A549 (cell line): ENCODE measurements at regions not wholly inside any gene's neighbourhood (a gene's known extent, or its start where the extent isn't known, plus 50 kb on each side); places are given as distances from the start of the nearest gene placed in this dataset.

Source experiments
- ATAC-seq, 2 experiments: fragments of 200-7000 bp in 1 of 2; fragments of >200 bp in 1 of 2; cut with Nextera tagmentation in 1 of 2; cut with Tn5 transposase in 1 of 2; 3 replicates each; pipeline versions ENCODE4 v1.8.0 to v1.9.1; 2018 to 2020; ENCODE audit warnings: mild to moderate bottlenecking in 1 of 2, moderate library complexity in 1 of 2
- CTCF ChIA-PET: fragments of 300-600 bp; sonication (Branson Sonifier 250); formaldehyde crosslinking; extraction: SDS; loops from one replicate; lab custom pipeline; 2021; ENCODE audit warnings: antibody characterized with exemption, inconsistent platforms; lab: Yijun Ruan, JAX
- POLR2A ChIA-PET: fragments of 350-600 bp; formaldehyde crosslinking; extraction: SDS; loops from one replicate; lab custom pipeline; 2021; ENCODE audit warnings: antibody characterized with exemption, inconsistent platforms; lab: Yijun Ruan, JAX
- DNase-seq, 2 experiments: peaks; one replicate each; pipeline versions ENCODE4 v3.0.0 to v3.0.0-alpha.2; 2011 to 2016; ENCODE audit warnings: low read depth in 1 of 2, low spot score in 1 of 2
- FAIRE-seq: peaks from 2 replicates; lab custom pipeline; 2011; peaks lifted over from hg19 to GRCh38; lab: Jason Lieb, UNC
- H3K27ac ChIP-seq, 2 experiments: fragments of >200 bp; sonication (Bioruptor Twin); formaldehyde crosslinking; 3 replicates each; pipeline ENCODE4 v1.5.1; 2016 to 2017
- H3K4me1 ChIP-seq: fragments of >200 bp; sonication (Bioruptor Twin); formaldehyde crosslinking; 3 replicates; pipeline ENCODE4 v1.6.1; 2016
- H3K4me2 ChIP-seq: fragments of >200 bp; sonication (Bioruptor Twin); formaldehyde crosslinking; 3 replicates; pipeline ENCODE4 v1.6.1; 2016
- H3K4me3 ChIP-seq: fragments of >200 bp; sonication (Bioruptor Twin); formaldehyde crosslinking; 3 replicates; pipeline ENCODE4 v1.5.1; 2016
- H3K9me3 ChIP-seq: fragments of >200 bp; sonication (Bioruptor Twin); formaldehyde crosslinking; 3 replicates; pipeline ENCODE4 v1.6.1; 2016
- CBX2 ChIP-seq: fragments of 200-600 bp; sonication (generic); IDR thresholded peaks from 2 replicates; pipeline ENCODE4 v1.6.1; 2016; ENCODE audit warnings: low read depth, mild to moderate bottlenecking, borderline replicate concordance
- CBX8 ChIP-seq: fragments of 200-600 bp; sonication (generic); IDR thresholded peaks from 2 replicates; pipeline ENCODE4 v1.6.1; 2016
- CEBPB ChIP-seq, 2 experiments: fragments of >200 bp in 1 of 2; sonication (Bioruptor Twin) in 1 of 2; formaldehyde crosslinking in 1 of 2; IDR thresholded peaks; 2 replicates each; pipeline ENCODE4 v1.6.1; 2012 to 2016
- CHD2 ChIP-seq: fragments of 150-350 bp; IDR thresholded peaks from 2 replicates; pipeline ENCODE4 v1.6.1; 2014; ENCODE audit warnings: low read length; ENCODE audit not compliant: partially characterized antibody
- CHD4 ChIP-seq: fragments of 200-600 bp; sonication (generic); IDR thresholded peaks from 2 replicates; pipeline ENCODE4 v1.6.1; 2016; ENCODE audit warnings: antibody characterized with exemption, mild to moderate bottlenecking, borderline replicate concordance
- EHF ChIP-seq: fragments of 250-450 bp; sonication (Bioruptor Pico); IDR thresholded peaks from 2 replicates; pipeline ENCODE4 v1.5.0; 2020; ENCODE audit warnings: mild to moderate bottlenecking
- EP300 ChIP-seq, 2 experiments: fragments of >200 bp; sonication (Bioruptor Twin); formaldehyde crosslinking; IDR thresholded peaks; 2 replicates in 1 of 2; 3 replicates in 1 of 2; pipeline ENCODE4 v1.6.1; 2016 to 2017
- ESRRA ChIP-seq: fragments of 150-350 bp; IDR thresholded peaks from 2 replicates; pipeline ENCODE4 v1.6.1; 2014; ENCODE audit warnings: mild to moderate bottlenecking, low read length, borderline replicate concordance
- FOSB ChIP-seq: fragments of 250-450 bp; sonication (Bioruptor Pico); IDR thresholded peaks from 2 replicates; pipeline ENCODE4 v1.5.0; 2020; ENCODE audit warnings: mild to moderate bottlenecking, moderate library complexity
- FOSL2 ChIP-seq, 2 experiments: fragments of 450-650 bp in 1 of 2; fragments of >200 bp in 1 of 2; sonication (Bioruptor Twin) in 1 of 2; formaldehyde crosslinking; IDR thresholded peaks; 2 replicates each; pipeline versions ENCODE4 v1.5.0 to v1.6.1; 2016 to 2020; ENCODE audit warnings: mild to moderate bottlenecking in 1 of 2, moderate library complexity in 1 of 2
- FOXS1 ChIP-seq: fragments of 250-450 bp; sonication (Bioruptor Pico); IDR thresholded peaks from 2 replicates; pipeline ENCODE4 v1.5.0; 2020; ENCODE audit warnings: mild to moderate bottlenecking, moderate library complexity
- HOXA7 ChIP-seq: fragments of 250-450 bp; sonication (Bioruptor Pico); IDR thresholded peaks from 2 replicates; pipeline ENCODE4 v1.5.0; 2020; ENCODE audit warnings: mild to moderate bottlenecking, moderate library complexity
- KDM5A ChIP-seq: fragments of 200-600 bp; sonication (generic); IDR thresholded peaks from 2 replicates; pipeline ENCODE4 v1.6.1; 2016; ENCODE audit warnings: antibody characterized with exemption, mild to moderate bottlenecking
- MYC ChIP-seq: IDR thresholded peaks from 2 replicates; pipeline ENCODE4 v1.6.1; 2012; ENCODE audit warnings: mild to moderate bottlenecking, inconsistent platforms, low read length, improper control_type of control experiment, borderline replicate concordance
- NPAS2 ChIP-seq: fragments of 250-450 bp; sonication (Bioruptor Pico); IDR thresholded peaks from 2 replicates; pipeline ENCODE4 v1.8.0; 2022; ENCODE audit warnings: mild to moderate bottlenecking, moderate library complexity, borderline replicate concordance
- POLR2A ChIP-seq: IDR thresholded peaks from 2 replicates; pipeline ENCODE4 v1.6.1; 2012; ENCODE audit warnings: mild to moderate bottlenecking, low read length
- POLR2AphosphoS2 ChIP-seq: conservative IDR thresholded peaks from 2 replicates; pipeline ENCODE4 v1.6.1; 2012; ENCODE audit warnings: low read length, improper control_type of control experiment, inconsistent platforms
- RAD21 ChIP-seq, 2 experiments: fragments of >200 bp in 1 of 2; sonication (Bioruptor Twin) in 1 of 2; formaldehyde crosslinking in 1 of 2; IDR thresholded peaks in 1 of 2; conservative IDR thresholded peaks in 1 of 2; 2 replicates in 1 of 2; 3 replicates in 1 of 2; pipeline ENCODE4 v1.6.1; 2012 to 2018; ENCODE audit warnings: inconsistent platforms in 1 of 2
- RCOR1 ChIP-seq: fragments of 150-350 bp; IDR thresholded peaks from 2 replicates; pipeline ENCODE4 v1.6.1; 2014; ENCODE audit warnings: antibody characterized with exemption, low read length, low read depth
- SREBF2 ChIP-seq: fragments of 450-650 bp; IDR thresholded peaks from 2 replicates; pipeline ENCODE4 v1.6.1; 2014; ENCODE audit warnings: mild to moderate bottlenecking, moderate library complexity
- TP53 ChIP-seq: fragments of 250-450 bp; sonication (Bioruptor Pico); IDR thresholded peaks from 2 replicates; pipeline ENCODE4 v1.5.0; 2021; ENCODE audit warnings: mild to moderate bottlenecking, moderate library complexity
- ZC3H11A ChIP-seq: fragments of 450-650 bp; IDR thresholded peaks from 2 replicates; pipeline ENCODE4 v1.6.1; 2014; ENCODE audit warnings: antibody characterized with exemption, mild to moderate bottlenecking
- ZFP36 ChIP-seq: fragments of 450-650 bp; IDR thresholded peaks from 2 replicates; pipeline ENCODE4 v1.6.1; 2014; ENCODE audit warnings: borderline replicate concordance; ENCODE audit not compliant: partially characterized antibody
- ZNF302 ChIP-seq: fragments of 250-450 bp; sonication (Bioruptor Pico); IDR thresholded peaks from 2 replicates; pipeline ENCODE4 v1.9.0; 2021; ENCODE audit warnings: inconsistent platforms, mild to moderate bottlenecking, moderate library complexity
- ZSCAN20 ChIP-seq: fragments of 250-450 bp; sonication (Bioruptor Pico); IDR thresholded peaks from 2 replicates; pipeline ENCODE4 v1.8.0; 2022; ENCODE audit warnings: mild to moderate bottlenecking, moderate library complexity
- WGBS: methylation state at CpG from one replicate; pipeline ENCODE4 v1.1.6; 2017; ENCODE audit errors: missing lambda C conversion rate; 5-methylcytosine and 5-hydroxymethylcytosine counted together
- TF ChIP-seq, protein P1 (sequence below): fragments of >200 bp; sonication (Bioruptor Twin); formaldehyde crosslinking; IDR thresholded peaks from 3 replicates; pipeline ENCODE4 v1.5.1; 2016
- TF ChIP-seq, protein P2 (sequence below): fragments of 250-450 bp; sonication (Bioruptor Pico); IDR thresholded peaks from 2 replicates; pipeline ENCODE4 v1.5.0; 2021; ENCODE audit warnings: mild to moderate bottlenecking, moderate library complexity, borderline replicate concordance
- TF ChIP-seq, protein P3 (sequence below): fragments of 150-350 bp; IDR thresholded peaks from 2 replicates; pipeline ENCODE4 v1.6.1; 2014; ENCODE audit warnings: low read depth, mild to moderate bottlenecking, low read length
- TF ChIP-seq, protein P4 (sequence below): fragments of 450-650 bp; IDR thresholded peaks from 2 replicates; pipeline ENCODE4 v1.6.1; 2014; ENCODE audit warnings: antibody characterized with exemption
- TF ChIP-seq, protein P5 (sequence below): IDR thresholded peaks from 2 replicates; pipeline ENCODE4 v1.6.1; 2012; ENCODE audit warnings: low read depth, borderline replicate concordance

DNA sequence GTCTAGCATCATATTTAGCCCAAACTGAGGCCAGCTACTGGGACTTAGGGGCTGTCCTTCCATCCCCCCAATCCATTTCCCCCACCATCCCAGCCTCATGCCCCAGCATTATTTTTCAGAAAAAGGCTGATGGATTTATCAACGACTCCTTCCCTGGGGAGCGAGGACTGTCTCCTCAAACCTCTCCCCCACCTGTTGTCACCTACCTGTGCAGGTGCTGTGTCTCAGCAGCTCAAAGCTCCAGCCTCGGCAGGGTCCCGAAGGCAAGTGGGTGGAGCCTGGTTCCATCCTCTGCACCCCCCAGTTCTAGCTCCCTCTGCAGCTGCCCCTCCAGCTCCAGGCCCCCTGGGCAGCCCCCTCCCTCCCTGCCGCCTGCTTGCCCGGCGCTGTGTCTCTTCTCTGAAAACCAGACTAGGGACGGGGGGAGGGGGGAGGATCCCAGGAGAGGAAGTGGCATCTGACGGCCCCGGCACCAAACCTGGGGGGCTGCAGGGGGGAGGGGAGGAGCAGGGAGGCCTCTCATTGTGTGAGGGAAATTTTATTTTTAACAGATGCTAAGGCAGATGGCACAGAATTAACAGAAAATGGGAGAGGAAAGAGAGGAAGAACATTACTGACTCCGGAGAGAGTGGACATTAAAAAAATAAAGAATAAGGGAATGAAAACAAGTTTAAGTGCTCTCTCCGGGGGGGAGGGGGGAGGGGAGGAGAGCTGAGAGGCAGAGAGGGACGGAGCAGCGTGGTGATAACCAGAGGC lies 61.7 kb upstream of the PAX2 start:
- Histone ChIP-seq H3K4me3 (no peak overlapping the region), H3K4me2 (no peak overlapping the region), H3K27ac (no peak overlapping the region), H3K9me3 (no peaks in the 10 kb centered on the region), H3K4me1 (peaks cover 4% of the 10 kb centered on the region; the same call in 1 of the 3 replicates)
- no peak for ATAC-seq
- WGBS, result 6% methylated on average over 7 of the region's 14 CpGs
- TF ChIP-seq ZC3H11A, result no peak
- TF ChIP-seq, protein P1, sequence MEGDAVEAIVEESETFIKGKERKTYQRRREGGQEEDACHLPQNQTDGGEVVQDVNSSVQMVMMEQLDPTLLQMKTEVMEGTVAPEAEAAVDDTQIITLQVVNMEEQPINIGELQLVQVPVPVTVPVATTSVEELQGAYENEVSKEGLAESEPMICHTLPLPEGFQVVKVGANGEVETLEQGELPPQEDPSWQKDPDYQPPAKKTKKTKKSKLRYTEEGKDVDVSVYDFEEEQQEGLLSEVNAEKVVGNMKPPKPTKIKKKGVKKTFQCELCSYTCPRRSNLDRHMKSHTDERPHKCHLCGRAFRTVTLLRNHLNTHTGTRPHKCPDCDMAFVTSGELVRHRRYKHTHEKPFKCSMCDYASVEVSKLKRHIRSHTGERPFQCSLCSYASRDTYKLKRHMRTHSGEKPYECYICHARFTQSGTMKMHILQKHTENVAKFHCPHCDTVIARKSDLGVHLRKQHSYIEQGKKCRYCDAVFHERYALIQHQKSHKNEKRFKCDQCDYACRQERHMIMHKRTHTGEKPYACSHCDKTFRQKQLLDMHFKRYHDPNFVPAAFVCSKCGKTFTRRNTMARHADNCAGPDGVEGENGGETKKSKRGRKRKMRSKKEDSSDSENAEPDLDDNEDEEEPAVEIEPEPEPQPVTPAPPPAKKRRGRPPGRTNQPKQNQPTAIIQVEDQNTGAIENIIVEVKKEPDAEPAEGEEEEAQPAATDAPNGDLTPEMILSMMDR, result no peak
- TF ChIP-seq RCOR1, result no peak
- TF ChIP-seq, protein P2, sequence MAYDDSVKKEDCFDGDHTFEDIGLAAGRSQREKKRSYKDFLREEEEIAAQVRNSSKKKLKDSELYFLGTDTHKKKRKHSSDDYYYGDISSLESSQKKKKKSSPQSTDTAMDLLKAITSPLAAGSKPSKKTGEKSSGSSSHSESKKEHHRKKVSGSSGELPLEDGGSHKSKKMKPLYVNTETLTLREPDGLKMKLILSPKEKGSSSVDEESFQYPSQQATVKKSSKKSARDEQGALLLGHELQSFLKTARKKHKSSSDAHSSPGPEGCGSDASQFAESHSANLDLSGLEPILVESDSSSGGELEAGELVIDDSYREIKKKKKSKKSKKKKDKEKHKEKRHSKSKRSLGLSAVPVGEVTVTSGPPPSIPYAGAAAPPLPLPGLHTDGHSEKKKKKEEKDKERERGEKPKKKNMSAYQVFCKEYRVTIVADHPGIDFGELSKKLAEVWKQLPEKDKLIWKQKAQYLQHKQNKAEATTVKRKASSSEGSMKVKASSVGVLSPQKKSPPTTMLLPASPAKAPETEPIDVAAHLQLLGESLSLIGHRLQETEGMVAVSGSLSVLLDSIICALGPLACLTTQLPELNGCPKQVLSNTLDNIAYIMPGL, result no peak
- no peak for TF ChIP-seq SREBF2
- TF ChIP-seq TP53 (CRISPR knock-in tag), result no peak
- TF ChIP-seq, protein P3, sequence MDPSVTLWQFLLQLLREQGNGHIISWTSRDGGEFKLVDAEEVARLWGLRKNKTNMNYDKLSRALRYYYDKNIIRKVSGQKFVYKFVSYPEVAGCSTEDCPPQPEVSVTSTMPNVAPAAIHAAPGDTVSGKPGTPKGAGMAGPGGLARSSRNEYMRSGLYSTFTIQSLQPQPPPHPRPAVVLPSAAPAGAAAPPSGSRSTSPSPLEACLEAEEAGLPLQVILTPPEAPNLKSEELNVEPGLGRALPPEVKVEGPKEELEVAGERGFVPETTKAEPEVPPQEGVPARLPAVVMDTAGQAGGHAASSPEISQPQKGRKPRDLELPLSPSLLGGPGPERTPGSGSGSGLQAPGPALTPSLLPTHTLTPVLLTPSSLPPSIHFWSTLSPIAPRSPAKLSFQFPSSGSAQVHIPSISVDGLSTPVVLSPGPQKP, result no peak
- no peak for TF ChIP-seq ZNF302 (CRISPR knock-in tag)
- TF ChIP-seq ZSCAN20 (CRISPR knock-in tag), result no peak
- TF ChIP-seq CHD2, result no peak
- no peak for TF ChIP-seq FOXS1 (CRISPR knock-in tag)
- no peak for TF ChIP-seq POLR2A
- no peak for TF ChIP-seq MYC
- TF ChIP-seq, protein P4, sequence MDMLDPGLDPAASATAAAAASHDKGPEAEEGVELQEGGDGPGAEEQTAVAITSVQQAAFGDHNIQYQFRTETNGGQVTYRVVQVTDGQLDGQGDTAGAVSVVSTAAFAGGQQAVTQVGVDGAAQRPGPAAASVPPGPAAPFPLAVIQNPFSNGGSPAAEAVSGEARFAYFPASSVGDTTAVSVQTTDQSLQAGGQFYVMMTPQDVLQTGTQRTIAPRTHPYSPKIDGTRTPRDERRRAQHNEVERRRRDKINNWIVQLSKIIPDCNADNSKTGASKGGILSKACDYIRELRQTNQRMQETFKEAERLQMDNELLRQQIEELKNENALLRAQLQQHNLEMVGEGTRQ, result no peak
- TF ChIP-seq FOSL2 (IDR thresholded peaks at IDR 0.05), result no peak
- TF ChIP-seq FOSL2 (CRISPR knock-in tag; IDR thresholded peaks at IDR 0.05), result no peak
- no peak for TF ChIP-seq HOXA7 (CRISPR knock-in tag)
- TF ChIP-seq POLR2AphosphoS2, result no peak
- TF ChIP-seq FOSB (CRISPR knock-in tag), result no peak
- CTCF ChIA-PET, result interaction anchor here (0.9 to 3.1 kb wide), 8 partner anchors 12 to 195 kb away, joined by 3 to 18 read pairs (median 5); partner anchors contain the start of gene PAX2
- no peak for DNase-seq
- no peak for FAIRE-seq
- POLR2A ChIA-PET, result no interaction called here

DNA sequence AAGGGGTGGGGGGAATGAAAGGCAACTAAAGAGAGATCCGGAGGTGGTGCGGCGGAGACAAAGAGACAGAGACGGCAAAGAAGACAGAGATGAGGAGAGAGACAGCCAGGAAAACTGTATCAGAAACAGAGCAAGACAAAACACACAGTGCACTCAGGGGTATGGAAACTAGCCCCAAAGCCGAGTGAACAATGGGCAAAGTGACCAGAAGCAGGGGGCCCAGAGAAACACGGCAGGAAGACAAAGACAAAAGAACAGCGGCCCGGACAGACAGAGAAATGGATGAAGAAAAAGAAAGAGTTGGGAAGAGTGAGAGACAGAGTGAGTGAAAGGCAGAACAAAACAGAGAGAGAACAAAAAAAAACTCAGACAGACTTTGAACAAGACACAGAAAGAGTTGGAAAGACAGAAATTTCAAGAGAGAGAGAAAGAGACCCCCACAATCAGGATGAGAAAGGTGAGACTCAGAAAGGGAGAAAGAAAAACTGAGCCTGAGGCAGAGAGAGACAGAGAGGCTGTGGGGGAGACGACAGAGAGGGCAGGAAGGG lies 60.6 kb upstream of the PAX2 start:
- FAIRE-seq (no peak), DNase-seq (no peak), ATAC-seq (no peak)
- Histone ChIP-seq H3K4me2 (no peak overlapping the region), H3K4me3 (no peak overlapping the region), H3K27ac (no peak overlapping the region), H3K9me3 (no peaks in the 10 kb centered on the region), H3K4me1 (peaks cover 4% of the 10 kb centered on the region; the same call in 1 of the 3 replicates)
- POLR2A ChIA-PET, result no interaction called here
- CTCF ChIA-PET, result interaction anchor here (1.5 to 2.4 kb wide), 2 partner anchors 44 to 59 kb away, joined by 4 to 14 read pairs; partner anchors contain the start of gene PAX2
- WGBS, result 30% methylated on average over 9 of the region's 9 CpGs
- no peak for TF ChIP-seq CHD4
- no peak for TF ChIP-seq NPAS2 (CRISPR knock-in tag)
- TF ChIP-seq, protein P4, result no peak
- no peak for TF ChIP-seq EHF (CRISPR knock-in tag)
- no peak for TF ChIP-seq CEBPB (IDR thresholded peaks at IDR 0.05)
- TF ChIP-seq EP300 (IDR thresholded peaks at IDR 0.05), result no peak
- no peak for TF ChIP-seq CBX2
- no peak for TF ChIP-seq KDM5A
- TF ChIP-seq RAD21 (conservative IDR thresholded peaks at IDR 0.05 in 1 of 2, IDR thresholded peaks at IDR 0.05 in 1 of 2), result no peak
- TF ChIP-seq, protein P5, sequence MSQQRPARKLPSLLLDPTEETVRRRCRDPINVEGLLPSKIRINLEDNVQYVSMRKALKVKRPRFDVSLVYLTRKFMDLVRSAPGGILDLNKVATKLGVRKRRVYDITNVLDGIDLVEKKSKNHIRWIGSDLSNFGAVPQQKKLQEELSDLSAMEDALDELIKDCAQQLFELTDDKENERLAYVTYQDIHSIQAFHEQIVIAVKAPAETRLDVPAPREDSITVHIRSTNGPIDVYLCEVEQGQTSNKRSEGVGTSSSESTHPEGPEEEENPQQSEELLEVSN, result no peak
- TF ChIP-seq ZFP36, result no peak
- TF ChIP-seq ESRRA, result no peak
- TF ChIP-seq CBX8, result no peak
- TF ChIP-seq ZSCAN20 (CRISPR knock-in tag), result no peak
